Endodermal cell (in vitro differentiated cells): ENCODE measurements at regions not wholly inside any gene's neighbourhood (a gene's known extent, or its start where the extent isn't known, plus 50 kb on each side); places are given as distances from the start of the nearest gene placed in this dataset.

ENCODE experiments used
- DNase-seq: peaks from one replicate; pipeline ENCODE4 v3.0.0-alpha.2; 2017
- H3K27ac ChIP-seq: 2 replicates; pipeline ENCODE4 v1.5.1; 2013; ENCODE audit warnings: mild to moderate bottlenecking, low read depth, low read length, moderate library complexity
- H3K27me3 ChIP-seq: 2 replicates; pipeline ENCODE4 v1.6.1; 2013; ENCODE audit warnings: mild to moderate bottlenecking, low read length, moderate library complexity; ENCODE audit not compliant: insufficient read depth, control insufficient read depth, poor library complexity, severe bottlenecking
- H3K36me3 ChIP-seq: 2 replicates; pipeline ENCODE4 v1.7.0; 2013; ENCODE audit warnings: mild to moderate bottlenecking, low read length, moderate library complexity; ENCODE audit not compliant: control insufficient read depth, insufficient read depth
- H3K4me1 ChIP-seq: one replicate; pipeline ENCODE4 v1.7.0; 2013; ENCODE audit warnings: low read length; ENCODE audit not compliant: control insufficient read depth, insufficient read depth
- H3K4me3 ChIP-seq: 2 replicates; pipeline ENCODE4 v1.5.1; 2013; ENCODE audit warnings: mild to moderate bottlenecking, low read length, moderate library complexity
- H3K9ac ChIP-seq: 2 replicates; pipeline ENCODE4 v1.6.1; 2013; ENCODE audit warnings: mild to moderate bottlenecking, low read length, moderate library complexity; ENCODE audit not compliant: poor library complexity, severe bottlenecking; ENCODE audit errors: extremely low read depth
- H3K9me3 ChIP-seq: 2 replicates; pipeline ENCODE4 v1.6.1; 2013; ENCODE audit warnings: mild to moderate bottlenecking, low read length, moderate library complexity; ENCODE audit not compliant: control insufficient read depth
- H3K27ac Mint-ChIP-seq: 2 replicates; pipeline ENCODE4 v1.8.0; 2020; ENCODE audit warnings: mixed read lengths
- H3K27me3 Mint-ChIP-seq: 2 replicates; pipeline ENCODE4 v1.8.0; 2021; ENCODE audit warnings: mild to moderate bottlenecking, mixed read lengths; ENCODE audit not compliant: insufficient read depth
- H3K36me3 Mint-ChIP-seq: 2 replicates; pipeline ENCODE4 v1.8.0; 2020; ENCODE audit warnings: low read depth, mixed read lengths
- H3K4me1 Mint-ChIP-seq: 2 replicates; pipeline ENCODE4 v1.8.0; 2020; ENCODE audit warnings: mixed read lengths
- H3K4me3 Mint-ChIP-seq: 2 replicates; pipeline ENCODE4 v1.8.0; 2020; ENCODE audit warnings: mild to moderate bottlenecking, moderate library complexity, mixed read lengths
- H3K9me3 Mint-ChIP-seq: 2 replicates; pipeline ENCODE4 v1.8.0; 2020; ENCODE audit warnings: mild to moderate bottlenecking, mixed read lengths
- CTCF ChIP-seq: fragments of 200-600 bp; sonication (generic); conservative IDR thresholded peaks from 2 replicates; pipeline ENCODE4 v1.5.0; 2021; ENCODE audit warnings: antibody characterized with exemption, mild to moderate bottlenecking
- WGBS, 2 experiments: methylation state at CpG; one replicate each; pipeline versions ENCODE4 v1.1.5 to v1.1.7; 2013; ENCODE audit warnings: missing lambda C conversion rate in 2 of 2, mixed read lengths in 1 of 2; ENCODE audit not compliant: insufficient coverage in 1 of 2, insufficient read length in 1 of 2; 5-methylcytosine and 5-hydroxymethylcytosine counted together

GRCh38 chr14:76948976-76949375 lies 79.5 kb downstream of the IRF2BPL start:
- 93 to 94% methylated on average over 2 to 5 of the region's 6 CpGs for WGBS, 2 experiments
- no peak for DNase-seq
- H3K4me3 ChIP-seq, result no peak overlapping the region
- no peaks in the 10 kb centered on the region for H3K9me3 ChIP-seq
- no peaks in the 10 kb centered on the region for H3K36me3 ChIP-seq
- no peak overlapping the region for H3K27ac ChIP-seq
- H3K36me3 Mint-ChIP-seq, result no peaks in the 10 kb centered on the region
- H3K9ac ChIP-seq, result no peak overlapping the region
- H3K4me1 ChIP-seq, result peaks cover 4% of the 10 kb centered on the region
- no peak overlapping the region for H3K4me3 Mint-ChIP-seq
- no peaks in the 10 kb centered on the region for H3K27me3 Mint-ChIP-seq
- TF ChIP-seq CTCF, result no peak
- no peaks in the 10 kb centered on the region for H3K9me3 Mint-ChIP-seq
- H3K4me1 Mint-ChIP-seq, result peaks cover 14% of the 10 kb centered on the region
- H3K27me3 ChIP-seq, result no peaks in the 10 kb centered on the region
- H3K27ac Mint-ChIP-seq, result no peak overlapping the region

GRCh38 chr14:76948213-76948947 lies 80.1 kb downstream of the IRF2BPL start:
- Histone ChIP-seq H3K4me3 (no peak overlapping the region), H3K9ac (no peak overlapping the region), H3K27ac (peak overlapping the region; percentile 96), H3K9me3 (no peaks in the 10 kb centered on the region), H3K4me1 (peaks cover 4% of the 10 kb centered on the region), H3K27me3 (no peaks in the 10 kb centered on the region), H3K36me3 (no peaks in the 10 kb centered on the region)
- Mint-ChIP-seq H3K9me3 (no peaks in the 10 kb centered on the region), H3K4me1 (peaks cover 14% of the 10 kb centered on the region), H3K27me3 (no peaks in the 10 kb centered on the region), H3K36me3 (no peaks in the 10 kb centered on the region), H3K4me3 (no peak overlapping the region), H3K27ac (peak overlapping the region; percentile 21)
- no peak for TF ChIP-seq CTCF
- WGBS, 2 experiments, result 80 to 87% methylated on average over 4 to 11 of the region's 11 CpGs
- DNase-seq, result peak; percentile 70

- Histone ChIP-seq H3K4me1 (peaks cover 4% of the 10 kb centered on the region), H3K9ac (no peak overlapping the region), H3K4me3 (no peak overlapping the region), H3K9me3 (no peaks in the 10 kb centered on the region), H3K36me3 (no peaks in the 10 kb centered on the region), H3K27ac (peak overlapping the region; percentile 96), H3K27me3 (no peaks in the 10 kb centered on the region)
- no peak for TF ChIP-seq CTCF
- no peak overlapping the region for H3K4me3 Mint-ChIP-seq
- H3K4me1 Mint-ChIP-seq, result peaks cover 14% of the 10 kb centered on the region
- H3K27ac Mint-ChIP-seq, result peak overlapping the region; percentile 21
- WGBS, 2 experiments, result 44 to 71% methylated on average over 4 to 5 of the region's 5 CpGs
- DNase-seq, result no peak
- no peaks in the 10 kb centered on the region for H3K27me3 Mint-ChIP-seq
- no peaks in the 10 kb centered on the region for H3K36me3 Mint-ChIP-seq
- H3K9me3 Mint-ChIP-seq, result no peaks in the 10 kb centered on the region
Measured at GRCh38 chr14:76947838-76948184, 80.7 kb downstream of the IRF2BPL start.
